HUES6 (cell line): ENCODE measurements at regions not wholly inside any gene's neighbourhood (a gene's known extent, or its start where the extent isn't known, plus 50 kb on each side); places are given as distances from the start of the nearest gene placed in this dataset.

Experiments
- H3K27ac ChIP-seq: 2 replicates; pipeline ENCODE4 v1.7.0; 2013; ENCODE audit warnings: low read depth, mild to moderate bottlenecking, low read length, inconsistent platforms
- H3K27me3 ChIP-seq: 2 replicates; pipeline ENCODE4 v1.6.1; 2013; ENCODE audit warnings: low read length; ENCODE audit not compliant: control insufficient read depth, insufficient read depth
- H3K36me3 ChIP-seq: 2 replicates; pipeline ENCODE4 v1.6.1; 2013; ENCODE audit warnings: low read length; ENCODE audit not compliant: control insufficient read depth, insufficient read depth
- H3K4me1 ChIP-seq: 2 replicates; pipeline ENCODE4 v1.6.1; 2013; ENCODE audit warnings: low read length; ENCODE audit not compliant: control insufficient read depth, insufficient read depth
- H3K4me3 ChIP-seq: 2 replicates; pipeline ENCODE4 v1.5.1; 2013; ENCODE audit warnings: low read depth, low read length
- H3K9ac ChIP-seq: one replicate; pipeline ENCODE4 v1.6.1; 2013; ENCODE audit warnings: mild to moderate bottlenecking, low read length
- H3K9me3 ChIP-seq: 2 replicates; pipeline ENCODE4 v1.6.1; 2013; ENCODE audit warnings: low read depth, low read length; ENCODE audit not compliant: control insufficient read depth, insufficient read depth

DNA sequence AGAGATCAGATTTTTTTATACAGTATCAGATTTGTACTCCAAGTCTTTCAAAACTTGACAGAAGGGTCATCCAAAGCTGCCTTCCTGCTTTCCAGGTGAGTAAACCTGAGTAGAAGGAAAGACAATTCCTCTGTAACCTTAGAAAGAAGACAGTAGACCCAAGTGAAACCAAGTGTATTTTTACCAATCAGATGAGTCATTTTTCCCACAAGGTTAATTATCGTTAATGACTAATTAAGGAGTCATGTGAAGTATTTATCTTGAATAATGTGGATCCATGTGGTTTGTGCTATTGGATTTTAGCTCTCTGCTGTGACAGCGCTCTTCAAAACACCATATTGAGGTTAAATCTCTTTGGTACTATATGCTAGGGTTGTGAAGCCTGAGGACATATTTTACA lies 74.0 kb upstream of the PELI2 start:
- Histone ChIP-seq H3K9ac (no peak overlapping the region), H3K27ac (no peak overlapping the region), H3K4me1 (no peaks in the 10 kb centered on the region), H3K36me3 (no peaks in the 10 kb centered on the region), H3K9me3 (no peaks in the 10 kb centered on the region), H3K4me3 (no peak overlapping the region), H3K27me3 (no peaks in the 10 kb centered on the region)

DNA sequence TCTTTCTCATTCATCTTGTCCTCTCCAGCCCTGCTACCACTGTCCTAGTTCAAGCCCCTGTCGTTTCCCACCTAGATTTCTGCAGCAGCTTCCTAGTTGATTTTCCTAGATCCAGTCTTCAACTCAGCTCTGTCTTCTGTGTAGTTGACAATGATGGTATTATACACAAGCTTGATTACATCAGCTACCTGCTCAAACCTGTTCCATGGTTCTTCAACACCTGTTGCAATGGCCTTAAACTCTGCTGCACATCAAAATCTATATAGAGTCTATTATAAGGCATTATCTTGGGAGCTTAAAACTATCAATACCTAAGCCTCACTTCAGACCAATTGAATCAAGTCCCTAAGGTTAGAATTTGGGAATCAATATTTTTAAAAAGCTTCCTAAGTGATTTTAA lies 71.7 kb upstream of the PELI2 start:
- no peak overlapping the region for H3K4me3 ChIP-seq
- H3K36me3 ChIP-seq, result no peaks in the 10 kb centered on the region
- no peaks in the 10 kb centered on the region for H3K27me3 ChIP-seq
- H3K9me3 ChIP-seq, result no peaks in the 10 kb centered on the region
- H3K27ac ChIP-seq, result no peak overlapping the region
- H3K9ac ChIP-seq, result no peak overlapping the region
- H3K4me1 ChIP-seq, result no peaks in the 10 kb centered on the region

DNA sequence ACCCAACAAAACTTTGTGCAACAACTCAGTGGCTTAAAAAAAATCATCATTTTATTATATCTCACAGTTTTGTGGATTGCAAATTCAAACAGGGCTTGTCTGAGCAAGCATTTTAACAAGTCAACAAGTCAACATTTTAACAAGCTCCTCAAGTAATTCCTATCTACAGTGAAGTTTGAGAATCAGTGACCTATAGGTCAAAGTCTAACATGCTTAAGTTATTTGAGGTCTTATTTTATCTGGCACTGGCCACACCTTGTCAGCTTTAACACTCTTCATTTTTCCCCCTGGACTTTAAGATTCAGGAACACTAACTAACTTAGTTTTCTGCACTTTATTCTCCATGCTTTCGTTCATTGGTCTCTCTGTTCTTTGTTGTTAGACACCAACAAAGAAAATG lies 71.2 kb upstream of the PELI2 start:
- no peak overlapping the region for H3K9ac ChIP-seq
- no peaks in the 10 kb centered on the region for H3K4me1 ChIP-seq
- no peaks in the 10 kb centered on the region for H3K9me3 ChIP-seq
- H3K27ac ChIP-seq, result no peak overlapping the region
- no peaks in the 10 kb centered on the region for H3K36me3 ChIP-seq
- no peak overlapping the region for H3K4me3 ChIP-seq
- H3K27me3 ChIP-seq, result no peaks in the 10 kb centered on the region

DNA sequence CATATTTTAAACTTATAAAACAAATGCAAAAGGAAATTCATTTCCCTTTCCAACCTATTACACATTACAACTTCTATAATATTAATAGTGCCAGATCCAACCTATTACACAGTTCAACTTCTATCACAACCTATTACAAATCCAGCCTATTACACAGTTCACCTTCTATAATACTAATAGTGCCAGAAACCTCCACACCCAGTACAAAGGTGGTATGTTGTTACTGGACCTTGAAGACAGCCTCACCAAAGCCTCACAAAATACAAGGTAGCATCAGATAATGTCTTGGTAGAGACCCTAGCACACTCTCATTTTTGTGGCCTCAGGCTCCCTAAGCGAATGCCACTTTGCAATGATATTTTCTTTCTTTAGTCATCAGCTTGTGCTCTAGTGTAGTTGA lies 68.7 kb upstream of the PELI2 start:
- no peak overlapping the region for H3K27ac ChIP-seq
- H3K9ac ChIP-seq, result no peak overlapping the region
- no peaks in the 10 kb centered on the region for H3K9me3 ChIP-seq
- H3K4me1 ChIP-seq, result no peaks in the 10 kb centered on the region
- no peaks in the 10 kb centered on the region for H3K27me3 ChIP-seq
- H3K36me3 ChIP-seq, result no peaks in the 10 kb centered on the region
- H3K4me3 ChIP-seq, result no peak overlapping the region

DNA sequence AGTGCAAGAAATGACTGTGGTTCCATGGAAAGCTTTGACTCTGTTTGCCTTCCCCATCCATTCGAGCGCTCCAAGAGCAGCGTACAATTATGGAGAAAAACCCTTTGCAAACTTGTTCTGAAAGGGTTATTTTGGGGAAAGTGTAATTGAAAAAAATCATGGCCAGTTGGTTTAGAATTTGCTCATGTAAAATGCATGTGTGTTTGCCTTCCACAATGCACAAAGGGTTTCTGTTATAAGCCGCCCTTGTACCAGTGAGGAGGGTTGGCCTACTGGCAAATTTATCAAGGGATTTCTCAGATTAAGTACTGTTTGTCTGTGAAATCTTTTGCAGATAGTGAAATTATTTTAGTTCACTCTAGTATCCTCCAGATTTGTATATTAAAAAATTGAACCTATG lies 62.7 kb upstream of the PELI2 start:
- no peak overlapping the region for H3K9ac ChIP-seq
- H3K9me3 ChIP-seq, result no peaks in the 10 kb centered on the region
- no peaks in the 10 kb centered on the region for H3K27me3 ChIP-seq
- H3K4me1 ChIP-seq, result peaks cover 9% of the 10 kb centered on the region
- H3K27ac ChIP-seq, result no peak overlapping the region
- H3K4me3 ChIP-seq, result no peak overlapping the region
- H3K36me3 ChIP-seq, result no peaks in the 10 kb centered on the region

DNA sequence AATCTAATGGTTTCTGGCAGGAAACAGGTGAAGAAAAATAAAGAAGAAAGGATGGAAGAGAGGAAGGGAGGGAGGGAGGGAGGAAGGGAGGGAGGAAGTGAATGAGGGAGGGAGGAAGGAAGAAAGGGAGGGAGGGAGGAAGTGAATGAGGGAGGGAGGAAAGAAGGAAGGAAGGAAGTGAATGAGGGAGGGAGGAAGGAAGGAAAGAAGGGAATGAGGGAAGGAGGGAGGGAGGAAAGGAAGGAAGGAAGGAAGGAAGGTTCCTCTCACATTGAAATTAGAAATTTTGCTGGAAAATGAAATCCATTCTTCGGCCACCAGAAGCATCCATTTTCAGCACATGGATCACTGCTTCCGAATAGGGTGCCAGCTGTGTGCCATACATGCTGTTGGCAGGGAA lies 62.2 kb upstream of the PELI2 start:
- no peaks in the 10 kb centered on the region for H3K27me3 ChIP-seq
- H3K9ac ChIP-seq, result no peak overlapping the region
- H3K27ac ChIP-seq, result no peak overlapping the region
- H3K36me3 ChIP-seq, result no peaks in the 10 kb centered on the region
- no peak overlapping the region for H3K4me3 ChIP-seq
- peaks cover 9% of the 10 kb centered on the region for H3K4me1 ChIP-seq
- no peaks in the 10 kb centered on the region for H3K9me3 ChIP-seq

DNA sequence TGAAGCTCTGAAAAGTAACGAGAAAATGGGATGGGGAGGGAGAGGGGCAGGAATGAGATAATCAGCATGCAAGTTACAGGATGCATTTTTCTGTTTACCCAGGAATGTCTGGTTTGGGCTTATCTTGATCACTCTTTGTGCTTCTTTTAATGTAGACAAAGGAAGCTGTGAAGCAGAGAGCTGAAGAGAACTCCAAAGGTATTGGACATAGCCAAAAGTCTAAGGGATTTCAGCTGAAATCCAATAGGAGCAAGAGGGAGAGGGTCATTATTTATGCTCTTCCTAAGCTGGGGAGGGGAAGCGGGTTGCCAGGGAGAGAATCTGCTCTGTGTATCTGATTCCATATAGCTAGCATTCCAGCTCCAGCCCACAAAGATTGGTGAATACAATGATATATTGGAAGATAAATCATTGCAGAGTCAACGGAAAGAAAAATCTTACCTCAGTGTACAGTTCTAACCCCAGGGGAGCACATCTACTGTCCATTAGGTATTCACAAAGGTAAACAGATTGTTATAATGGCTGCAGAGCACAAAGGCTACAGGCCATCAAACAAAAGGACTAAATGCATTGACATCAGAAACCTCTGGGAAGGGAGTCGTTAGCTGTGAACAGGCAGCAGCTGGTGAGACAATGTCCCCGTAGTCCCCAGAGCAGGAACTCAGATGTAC lies 61.0 kb upstream of the PELI2 start:
- H3K27me3 ChIP-seq, result no peaks in the 10 kb centered on the region
- no peaks in the 10 kb centered on the region for H3K9me3 ChIP-seq
- H3K4me3 ChIP-seq, result no peak overlapping the region
- H3K36me3 ChIP-seq, result no peaks in the 10 kb centered on the region
- H3K4me1 ChIP-seq, result peaks cover 9% of the 10 kb centered on the region
- no peak overlapping the region for H3K9ac ChIP-seq
- H3K27ac ChIP-seq, result no peak overlapping the region

DNA sequence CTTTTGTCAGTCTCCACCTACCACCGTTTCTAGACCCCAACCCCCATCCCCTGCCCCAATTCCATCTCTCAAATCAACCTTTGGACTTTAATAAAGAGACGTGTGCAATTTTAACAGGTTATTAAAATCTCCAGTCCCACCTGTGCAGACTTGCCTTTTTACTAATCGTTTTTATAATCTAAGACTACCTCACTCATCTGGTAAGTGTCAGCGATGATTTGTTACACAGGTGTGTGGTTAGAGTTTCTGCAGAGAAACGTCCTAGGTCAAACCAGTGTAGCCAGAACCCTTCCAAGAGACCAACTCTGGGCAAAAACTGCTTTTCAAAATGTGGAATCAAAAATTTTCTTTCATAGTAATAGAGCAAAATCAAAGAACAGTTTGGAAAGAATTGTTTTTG lies 60.4 kb upstream of the PELI2 start:
- Histone ChIP-seq H3K27me3 (no peaks in the 10 kb centered on the region), H3K9me3 (no peaks in the 10 kb centered on the region), H3K4me1 (peaks cover 9% of the 10 kb centered on the region), H3K9ac (no peak overlapping the region), H3K4me3 (no peak overlapping the region), H3K27ac (no peak overlapping the region), H3K36me3 (no peaks in the 10 kb centered on the region)

DNA sequence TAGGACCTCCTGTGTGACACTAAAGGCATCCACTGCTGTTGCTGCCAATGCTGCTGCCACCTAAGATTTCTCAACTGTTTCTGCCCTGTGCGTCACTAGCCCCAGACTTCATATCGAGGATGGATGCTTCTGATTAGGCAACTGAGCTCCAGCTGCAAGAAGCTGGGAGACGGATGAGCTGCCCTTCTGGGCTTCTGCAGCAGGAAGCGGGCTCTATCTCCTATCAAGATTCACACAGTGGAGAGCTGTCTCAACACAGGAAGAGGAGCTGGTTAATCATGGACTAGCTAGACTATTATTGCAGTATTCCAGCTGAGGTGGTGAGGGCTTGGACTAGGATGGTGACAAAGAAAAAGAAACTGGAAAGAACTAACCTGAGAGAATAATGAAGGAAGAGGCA lies 59.2 kb upstream of the PELI2 start:
- no peaks in the 10 kb centered on the region for H3K9me3 ChIP-seq
- no peak overlapping the region for H3K9ac ChIP-seq
- no peak overlapping the region for H3K27ac ChIP-seq
- no peak overlapping the region for H3K4me3 ChIP-seq
- peaks cover 9% of the 10 kb centered on the region for H3K4me1 ChIP-seq
- H3K36me3 ChIP-seq, result no peaks in the 10 kb centered on the region
- H3K27me3 ChIP-seq, result no peaks in the 10 kb centered on the region

DNA sequence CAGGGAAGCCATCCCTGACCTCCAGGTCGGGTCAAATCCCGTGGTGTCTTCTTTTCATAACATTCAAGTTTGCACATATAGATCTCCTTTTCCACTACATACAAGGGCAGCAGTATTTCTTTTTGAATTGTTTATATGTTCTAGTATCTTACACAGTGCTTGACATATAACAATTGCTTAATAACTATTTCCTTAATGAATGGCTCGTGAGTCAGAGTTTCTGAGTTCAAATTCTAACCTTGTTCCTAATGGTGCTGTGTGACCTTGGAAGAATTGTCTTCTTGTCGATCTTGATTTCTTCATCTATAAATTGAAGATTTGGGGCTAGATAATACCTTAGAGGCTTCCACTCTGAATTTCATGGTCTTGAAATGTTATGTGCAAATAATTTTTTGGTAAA lies 57.2 kb upstream of the PELI2 start:
- Histone ChIP-seq H3K27ac (no peak overlapping the region), H3K36me3 (no peaks in the 10 kb centered on the region), H3K27me3 (no peaks in the 10 kb centered on the region), H3K9ac (no peak overlapping the region), H3K4me1 (peaks cover 9% of the 10 kb centered on the region), H3K9me3 (no peaks in the 10 kb centered on the region), H3K4me3 (no peak overlapping the region)

DNA sequence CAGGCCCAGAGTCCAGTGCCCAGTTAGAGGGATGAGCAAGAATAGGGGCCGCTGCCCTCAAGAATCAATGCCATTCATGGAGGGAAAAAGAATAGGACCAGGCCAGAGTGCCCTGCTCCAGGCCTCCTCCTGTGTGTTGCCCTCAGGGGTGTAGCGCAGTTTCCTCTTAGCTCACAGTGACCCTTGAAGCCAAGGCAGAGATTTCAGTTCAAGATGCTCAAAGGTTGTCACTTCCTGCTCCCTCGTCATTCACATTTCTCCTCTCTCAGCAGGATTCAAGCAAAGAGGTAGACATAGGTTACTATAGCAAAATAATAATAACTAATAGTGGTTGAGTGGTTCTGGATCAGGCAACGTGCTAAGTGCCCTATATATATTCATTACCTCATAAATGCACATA lies 55.1 kb upstream of the PELI2 start:
- Histone ChIP-seq H3K9me3 (no peaks in the 10 kb centered on the region), H3K36me3 (no peaks in the 10 kb centered on the region), H3K4me3 (no peak overlapping the region), H3K27me3 (no peaks in the 10 kb centered on the region), H3K9ac (no peak overlapping the region), H3K27ac (no peak overlapping the region), H3K4me1 (no peaks in the 10 kb centered on the region; the same call in 1 of the 2 replicates)

DNA sequence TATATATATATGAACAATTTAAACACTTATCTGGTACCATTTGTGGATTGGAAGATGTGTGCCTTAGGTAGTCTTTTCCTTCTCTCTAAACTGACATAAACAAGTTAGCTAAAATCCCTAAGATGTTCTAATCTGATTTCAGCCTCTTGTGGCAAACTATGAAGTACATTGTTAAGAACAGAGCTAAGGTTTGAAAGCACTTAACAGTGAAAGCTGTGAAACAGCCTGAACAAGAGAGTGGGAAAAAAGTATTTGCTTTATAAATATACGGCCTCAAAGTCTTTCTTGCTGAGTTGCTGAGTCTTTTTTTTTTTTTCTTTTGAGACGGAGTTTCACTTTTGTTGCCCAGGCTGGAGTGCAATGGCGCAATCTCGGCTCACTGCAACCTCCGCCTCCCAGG lies 53.7 kb upstream of the PELI2 start:
- no peaks in the 10 kb centered on the region for H3K27me3 ChIP-seq
- H3K27ac ChIP-seq, result no peak overlapping the region
- H3K36me3 ChIP-seq, result no peaks in the 10 kb centered on the region
- no peak overlapping the region for H3K4me3 ChIP-seq
- no peaks in the 10 kb centered on the region for H3K4me1 ChIP-seq
- no peak overlapping the region for H3K9ac ChIP-seq
- no peaks in the 10 kb centered on the region for H3K9me3 ChIP-seq
